T-helper 1 cell (primary cell): ENCODE measurements at regions not wholly inside any gene's neighbourhood (a gene's known extent, or its start where the extent isn't known, plus 50 kb on each side); places are given as distances from the start of the nearest gene placed in this dataset.
A peak's percentile ranks its signal among the peaks of the same experiment; 100 is the strongest.

ENCODE experiments used
- DNase-seq, 5 donors: peaks; one replicate each; pipeline ENCODE4 v3.0.0-alpha.2; 2012 to 2020

DNA sequence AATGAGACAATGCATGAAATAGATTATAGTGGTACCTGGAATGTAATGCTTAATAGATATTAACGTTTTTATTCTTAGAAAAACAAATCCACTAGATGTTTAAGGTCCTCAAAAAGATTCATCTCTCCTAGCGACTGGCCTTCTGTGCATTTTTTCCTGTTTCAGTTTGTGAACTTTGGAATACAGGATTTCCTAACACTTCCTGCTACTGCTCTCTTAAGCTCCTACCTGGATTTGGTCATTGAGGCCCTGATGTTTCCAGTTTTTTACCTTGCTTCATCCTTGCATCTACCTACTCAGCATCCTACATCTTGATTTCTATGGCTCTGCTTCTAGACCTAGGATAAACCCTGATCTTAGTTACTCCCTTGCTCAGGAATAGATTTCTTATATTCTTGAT lies 188.4 kb downstream of the ABCC12 start:
- no peak for DNase-seq

GRCh38 chr16:47966325-47966724 lies 189.5 kb downstream of the ABCC12 start:
- no peak for DNase-seq

DNA sequence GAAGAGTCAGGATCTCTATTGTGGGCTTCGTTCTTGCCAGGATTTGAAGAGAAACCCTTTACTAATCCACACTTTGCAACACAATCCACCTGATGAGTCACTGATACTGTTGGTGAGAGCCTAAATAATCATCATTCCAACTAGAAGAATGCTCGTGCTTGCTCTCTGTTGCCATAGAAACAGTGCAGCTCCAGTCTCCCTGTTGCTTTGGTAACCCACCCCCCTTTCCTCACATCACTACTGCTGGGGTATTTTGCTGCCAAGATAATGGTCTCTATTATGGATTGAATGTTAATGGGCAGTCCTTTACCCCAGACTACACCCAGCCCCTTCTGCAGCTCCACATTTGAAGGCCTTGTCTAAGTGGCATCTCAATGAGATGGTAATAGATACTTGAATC lies 190.4 kb downstream of the ABCC12 start:
- DNase-seq, result no peak

DNA sequence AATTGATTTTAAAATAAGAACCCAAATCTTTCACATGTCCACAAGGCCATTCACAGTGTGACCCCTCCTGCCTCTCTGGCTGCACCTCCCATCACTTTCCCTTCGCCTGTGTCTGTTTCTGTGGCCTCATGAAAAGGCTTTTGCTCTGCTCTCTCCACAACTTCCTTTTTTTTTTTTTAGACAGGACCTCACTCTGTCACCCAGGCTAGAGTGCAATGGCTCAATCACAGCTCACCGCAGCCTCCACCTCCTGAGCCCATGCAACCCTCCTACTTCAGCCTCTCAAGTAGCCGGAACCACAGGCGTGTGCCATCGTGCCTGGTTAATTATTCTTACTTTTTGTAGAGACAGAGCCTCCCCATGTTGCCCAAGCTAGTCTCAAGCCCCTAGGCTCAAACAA lies 197.1 kb downstream of the ABCC12 start:
- DNase-seq, result no peak

GRCh38 chr16:47956916-47957315 lies 198.9 kb downstream of the ABCC12 start:
- DNase-seq, result no peak

GRCh38 chr16:47949714-47950113 lies 206.1 kb downstream of the ABCC12 start:
- no peak for DNase-seq

DNA sequence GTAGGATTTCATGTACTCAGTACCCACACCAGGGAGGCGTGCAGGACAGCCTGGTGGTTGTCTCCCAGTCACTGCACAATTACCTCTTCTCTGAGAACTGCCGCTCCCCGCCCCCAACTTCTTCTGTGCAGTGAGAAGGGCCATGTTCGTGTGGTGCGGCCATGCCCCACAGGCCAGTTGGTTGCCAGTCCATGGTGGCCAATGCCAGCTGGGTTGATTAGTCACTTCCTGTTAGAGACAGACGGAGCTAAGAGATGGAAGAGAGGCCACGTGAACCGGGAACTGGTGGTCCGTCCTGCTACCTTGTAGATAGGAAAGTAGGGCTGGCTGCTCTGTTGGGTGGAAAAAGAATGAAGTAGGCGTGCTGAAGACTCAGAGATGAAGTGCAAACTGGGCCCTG lies 206.5 kb downstream of the ABCC12 start:
- DNase-seq, result no peak

DNA sequence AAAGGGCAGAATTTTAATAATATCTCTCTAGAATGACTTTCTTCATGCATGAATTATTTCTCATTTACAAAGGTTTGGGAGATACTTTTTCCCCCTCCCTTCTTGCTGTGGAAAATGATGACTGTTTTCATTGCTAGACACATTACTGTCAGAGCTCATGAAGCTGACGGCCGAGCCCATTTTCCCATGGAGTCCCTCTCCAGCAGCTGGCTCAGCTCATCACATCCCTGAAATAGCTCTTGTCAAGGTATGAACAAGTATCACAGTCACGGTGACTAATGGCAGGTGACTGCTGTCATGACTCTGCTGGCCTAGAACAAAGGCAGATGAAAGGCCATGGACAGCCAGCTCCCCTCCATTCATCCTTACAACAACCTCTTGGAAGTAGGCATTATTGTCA lies 208.1 kb downstream of the ABCC12 start:
- no peak for DNase-seq

DNA sequence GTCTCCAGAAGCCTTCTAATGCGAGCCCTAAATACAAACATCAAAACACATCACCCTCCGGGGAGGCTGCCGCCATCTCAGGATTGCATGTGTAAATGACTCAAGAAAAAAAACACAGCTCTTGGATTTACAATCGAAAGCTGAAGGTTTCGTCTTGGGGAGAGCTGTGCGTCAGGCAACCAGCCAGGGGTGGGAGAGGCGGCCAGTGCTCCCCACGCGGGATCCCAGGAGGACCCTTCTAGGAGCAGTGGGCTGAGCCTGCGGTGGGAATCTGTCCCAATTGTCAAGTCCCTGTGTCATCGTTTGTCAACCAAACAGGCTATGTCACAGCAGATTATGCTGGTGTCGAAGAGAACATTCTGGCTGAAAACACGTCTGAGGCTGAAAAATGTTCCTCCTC lies 209.7 kb downstream of the ABCC12 start:
- DNase-seq, result no peak

GRCh38 chr16:47944589-47944988 lies 211.2 kb downstream of the ABCC12 start:
- DNase-seq, result no peak

- DNase-seq, result no peak
Measured at GRCh38 chr16:47943235-47943634, 212.6 kb downstream of the ABCC12 start.

DNA sequence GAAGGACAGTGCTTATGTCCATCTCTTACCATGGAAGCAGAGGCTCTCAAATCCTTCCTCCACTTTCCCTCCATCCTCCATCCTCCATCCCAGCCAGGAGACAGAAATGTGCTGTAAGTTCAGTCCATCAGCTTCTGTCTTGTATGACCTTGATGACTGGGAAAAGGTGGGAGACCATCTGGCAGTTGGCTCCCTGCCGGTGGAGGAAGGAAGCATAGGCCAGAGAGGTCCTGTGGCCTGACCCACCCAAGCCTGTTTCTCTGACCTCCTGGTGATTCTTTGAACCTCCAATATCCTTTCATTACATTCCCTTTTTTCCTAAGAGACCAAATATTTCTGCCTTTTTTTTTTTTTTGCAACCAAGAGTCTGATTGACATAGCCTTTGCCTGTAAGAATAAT lies 215.3 kb downstream of the ABCC12 start:
- no peak for DNase-seq

- no peak for DNase-seq
Measured at GRCh38 chr16:47939680-47940079, 216.1 kb downstream of the ABCC12 start.

DNA sequence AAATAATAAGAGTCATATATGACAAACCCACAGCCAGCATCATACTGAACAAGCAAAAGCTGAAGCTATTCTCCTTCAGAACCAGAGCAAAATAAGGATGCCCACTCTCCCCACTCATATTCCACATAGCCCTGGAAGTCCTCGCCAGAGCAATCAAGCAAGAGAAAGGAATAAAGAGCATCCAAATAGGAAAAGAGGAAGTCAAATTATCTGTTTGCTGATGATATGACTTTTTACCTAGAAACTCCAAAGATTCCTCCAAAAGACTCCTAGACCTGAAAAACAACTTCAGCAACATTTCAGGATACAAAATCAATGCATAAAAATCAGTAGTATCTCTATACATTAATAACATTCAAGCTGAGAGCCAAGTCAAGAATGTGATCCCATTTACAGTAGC lies 217.5 kb downstream of the ABCC12 start:
- DNase-seq, result no peak

GRCh38 chr16:47928008-47928407 lies 227.8 kb downstream of the ABCC12 start:
- DNase-seq, result peak in 1 of 5 donors; percentile 4

- DNase-seq, result no peak
Measured at GRCh38 chr16:47927330-47927729, 228.5 kb downstream of the ABCC12 start.

DNA sequence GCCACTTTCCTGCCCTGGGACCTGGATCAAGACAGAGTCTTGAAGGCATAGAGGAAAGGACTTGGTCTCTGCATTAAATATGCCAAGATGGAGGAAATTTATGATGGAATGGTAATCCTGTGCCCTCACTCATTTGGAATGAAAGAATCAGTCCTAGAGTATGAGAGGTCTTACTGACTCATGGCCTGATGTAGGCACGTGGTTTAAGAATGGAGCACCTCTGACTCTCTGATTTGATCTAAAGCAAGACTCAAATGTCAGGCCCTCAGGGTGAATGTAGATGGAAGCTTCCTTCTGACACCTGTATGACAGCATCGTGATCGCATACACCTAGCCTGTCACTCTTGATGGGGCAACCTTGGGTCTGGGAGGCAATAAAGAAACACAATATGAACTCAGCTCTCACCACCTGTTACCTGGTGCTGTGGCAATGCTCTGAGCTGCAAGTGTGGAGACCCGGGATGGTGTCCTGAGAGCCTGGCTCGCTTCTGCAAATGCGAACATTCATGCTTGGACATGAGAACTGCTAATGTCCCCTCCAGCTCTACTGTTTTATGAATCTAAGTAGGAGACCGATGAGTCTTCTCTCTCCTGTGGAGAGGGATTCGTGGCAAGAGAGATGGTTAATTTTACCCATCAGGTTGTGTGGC lies 229.9 kb downstream of the ABCC12 start:
- DNase-seq, result no peak

DNA sequence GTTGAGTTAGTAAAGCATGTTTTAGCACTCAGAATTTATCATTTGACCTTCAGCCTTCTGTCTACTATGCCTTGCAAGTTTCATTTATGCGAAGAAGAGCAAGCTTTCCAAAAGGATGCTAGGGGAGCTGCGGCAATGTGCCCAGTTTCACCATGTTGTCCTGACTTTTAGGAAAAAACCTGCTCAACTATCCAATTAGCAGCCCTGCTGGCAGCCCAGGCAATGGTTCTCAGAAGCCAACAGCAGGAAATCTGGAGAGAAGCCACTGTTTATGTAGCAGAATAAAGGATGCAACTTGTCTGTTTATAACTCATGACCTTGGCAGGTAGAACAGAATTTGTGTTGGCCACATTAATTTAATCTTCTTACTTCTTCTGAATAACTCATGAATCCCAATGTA lies 230.8 kb downstream of the ABCC12 start:
- no peak for DNase-seq

DNA sequence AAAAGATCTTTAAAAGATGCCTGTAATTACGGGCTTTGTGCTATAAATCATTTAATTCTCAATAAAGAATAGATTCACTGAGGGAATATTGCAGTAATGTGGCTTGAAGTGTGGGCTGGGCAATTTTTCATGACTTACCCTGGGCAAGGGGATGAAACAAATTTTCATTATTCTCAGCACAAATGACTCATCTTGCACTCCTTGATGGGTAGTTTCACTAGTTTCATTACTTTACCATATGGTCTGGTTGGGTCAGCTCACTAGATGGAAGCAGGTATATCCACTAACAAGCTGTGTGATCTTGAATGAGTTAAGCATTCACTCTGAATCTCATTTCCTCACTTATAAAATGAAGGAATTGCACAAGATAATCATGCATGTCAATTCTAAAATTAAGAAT lies 234.3 kb downstream of the ABCC12 start:
- no peak for DNase-seq

DNA sequence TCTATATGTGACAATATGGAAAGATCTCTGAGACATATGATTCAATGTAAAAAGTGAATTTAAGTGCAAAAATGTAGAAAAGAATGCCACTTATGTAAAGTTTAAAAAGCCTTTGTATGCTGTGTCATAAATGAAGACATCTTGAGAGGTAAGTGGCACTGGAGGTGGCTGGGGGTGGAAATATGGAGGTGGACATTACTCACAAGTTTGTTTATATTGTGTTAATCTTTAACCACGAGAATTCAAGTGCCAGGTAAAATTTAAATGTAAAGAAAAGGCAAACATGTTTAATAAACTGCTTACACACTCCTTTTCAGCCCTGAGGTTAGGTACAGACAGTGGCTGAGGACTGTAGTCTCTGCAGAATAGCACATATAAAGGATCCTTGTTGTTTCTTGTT lies 235.1 kb downstream of the ABCC12 start:
- no peak for DNase-seq

DNA sequence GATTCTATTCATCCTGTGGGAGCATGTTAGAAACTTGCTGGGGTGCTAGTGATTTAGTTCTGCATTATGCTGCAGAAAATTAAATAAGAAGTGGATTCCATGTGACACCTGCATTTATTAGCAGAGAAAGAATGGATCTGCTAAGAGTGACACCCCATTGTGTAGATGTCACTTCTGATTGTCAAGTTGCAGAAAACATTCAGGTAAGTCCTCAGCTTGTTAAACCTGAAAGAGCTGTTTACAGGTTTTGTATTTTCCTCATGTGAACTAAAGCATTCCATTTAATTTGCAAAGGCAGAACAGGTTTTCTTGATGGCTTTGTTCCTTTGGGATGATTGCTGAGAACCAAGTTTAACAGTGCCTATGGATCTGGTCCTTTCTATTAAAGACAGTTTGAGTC lies 238.7 kb downstream of the ABCC12 start:
- no peak for DNase-seq

DNA sequence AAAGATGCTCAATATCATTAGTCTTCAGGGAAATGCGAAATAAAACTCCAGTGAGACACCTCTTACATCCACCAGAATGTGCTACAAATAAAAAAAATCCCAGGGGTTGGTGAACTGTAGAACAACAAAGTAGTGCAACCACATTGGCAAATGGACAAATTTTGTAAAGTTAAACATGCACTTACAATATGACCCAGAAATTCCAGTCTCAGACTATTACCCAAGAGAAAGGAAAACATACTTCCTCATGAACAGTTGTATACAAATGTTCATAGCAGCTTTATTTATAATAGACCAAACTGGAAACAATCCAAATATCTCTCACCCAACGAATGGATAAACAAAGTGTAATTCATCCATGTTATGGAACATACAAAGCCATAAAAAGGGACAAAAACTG lies 239.5 kb downstream of the ABCC12 start:
- no peak for DNase-seq

- DNase-seq, result no peak
Measured at GRCh38 chr16:47907109-47907508, 248.7 kb downstream of the ABCC12 start.

DNA sequence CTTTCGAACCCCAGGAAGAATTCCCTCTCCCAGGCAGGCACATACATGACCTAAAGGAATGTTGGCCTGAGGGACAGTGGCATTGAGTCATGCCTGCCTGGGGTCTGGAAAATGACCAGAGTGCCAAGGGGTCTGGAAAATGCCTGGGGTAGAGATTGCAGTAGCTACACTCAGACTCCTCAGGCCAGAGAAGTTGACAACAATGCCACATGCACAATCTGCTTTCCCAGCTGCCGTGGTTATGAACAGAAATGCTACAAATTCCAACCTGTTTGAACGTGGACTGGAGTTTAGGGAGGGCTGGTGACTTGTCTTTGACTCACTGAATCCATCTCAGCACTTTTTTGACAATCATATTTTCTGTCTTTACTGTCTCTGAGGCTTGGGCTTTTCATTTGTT lies 250.0 kb downstream of the ABCC12 start:
- DNase-seq, result no peak

- no peak for DNase-seq
Measured at GRCh38 chr16:47904691-47905090, 251.1 kb downstream of the ABCC12 start.

DNA sequence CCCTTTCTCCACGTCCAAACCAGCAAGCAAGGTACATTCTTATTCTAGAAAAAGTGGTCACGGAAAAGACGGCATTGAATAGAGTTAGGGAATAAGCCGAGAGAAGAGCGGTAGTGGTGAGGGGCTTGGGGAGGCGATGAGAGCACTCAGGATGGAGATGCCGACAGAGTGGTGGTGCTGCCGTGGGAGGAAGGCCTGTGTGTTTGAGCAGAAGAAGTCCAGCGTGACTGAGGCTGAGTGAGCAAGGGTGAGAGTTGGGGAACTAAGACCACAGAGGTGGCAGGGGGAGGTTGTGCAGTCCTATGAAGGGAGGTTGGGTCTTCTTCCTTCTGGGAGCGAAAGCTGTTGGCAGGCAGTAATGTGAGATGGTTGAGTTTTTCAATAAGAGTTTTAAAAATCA lies 252.3 kb downstream of the ABCC12 start:
- DNase-seq, result no peak
